ENCODE measurements at regions not wholly inside any gene's neighbourhood (a gene's known extent, or its start where the extent isn't known, plus 50 kb on each side); places are given as distances from the start of the nearest gene placed in this dataset.
"Not testable (repeated sequence)": the region's sequence is repeated elsewhere in the genome, so short reads cannot be mapped to it uniquely, and the experiment has no call there.

DNA sequence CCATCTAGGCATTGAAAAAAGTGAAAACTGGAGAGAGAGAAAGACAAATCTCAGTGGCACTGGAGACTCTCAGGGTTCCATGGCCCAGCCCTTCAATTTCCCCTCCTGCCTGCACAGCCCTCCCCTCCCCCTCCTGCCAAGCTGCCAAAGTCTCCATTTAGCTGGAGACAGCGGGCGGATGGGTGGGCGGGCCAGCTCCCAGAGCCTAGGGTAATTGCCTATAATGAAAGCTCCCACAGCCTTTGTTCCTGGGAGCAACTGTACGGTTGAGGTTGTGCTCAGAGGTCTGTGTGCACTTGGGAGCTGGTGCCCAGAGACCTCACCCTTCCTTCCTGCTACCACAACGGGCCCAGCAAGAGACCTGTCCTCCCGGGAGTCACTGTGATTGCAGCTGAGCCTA lies 89.6 kb downstream of the NAV1 start:
- ATAC-seq: no peak
- Mint-ChIP-seq H3K9me3 (no peaks in the 10 kb centered on the region), H3K27ac (peak overlapping the region in 1 of 2 donors; percentile 19), H3K36me3 (no peaks in the 10 kb centered on the region)
- DNase-seq (ENCODE audit: low spot score in 2 of 2): no peak

- no peak for DNase-seq (ENCODE audit: low spot score in 2 of 2)
- no peak for ATAC-seq
- H3K36me3 Mint-ChIP-seq: no peaks in the 10 kb centered on the region
- H3K9me3 Mint-ChIP-seq: no peaks in the 10 kb centered on the region
- H3K27ac Mint-ChIP-seq: no peak overlapping the region
Observed at GRCh38 chr1:201630582-201630981, 91.7 kb downstream of the NAV1 start.

DNA sequence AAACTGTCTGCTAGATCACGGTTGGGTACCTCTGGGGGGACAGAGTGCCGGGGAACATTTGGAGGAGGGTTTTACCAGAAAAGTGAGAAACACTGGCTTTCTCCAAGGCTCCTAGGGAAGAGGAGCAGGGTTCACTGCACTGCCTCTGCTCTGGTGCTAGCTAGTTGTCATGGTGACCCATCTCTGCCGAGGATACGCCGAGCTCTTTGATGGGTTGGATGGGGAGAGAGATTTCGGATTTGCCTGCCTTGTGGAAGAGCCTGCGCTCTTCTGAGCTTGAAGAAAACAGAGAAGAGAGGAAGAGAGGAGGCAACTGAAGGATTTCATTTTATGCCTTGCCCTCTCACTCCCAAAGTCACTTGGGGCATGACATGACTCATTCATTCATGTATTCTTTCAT lies 92.1 kb downstream of the NAV1 start:
- ATAC-seq (no peak), DNase-seq (ENCODE audit: low spot score in 2 of 2) (no peak)
- no peaks in the 10 kb centered on the region for H3K9me3 Mint-ChIP-seq
- H3K36me3 Mint-ChIP-seq: no peaks in the 10 kb centered on the region
- H3K27ac Mint-ChIP-seq: no peak overlapping the region

- ATAC-seq (no peak), DNase-seq (ENCODE audit: low spot score in 2 of 2) (no peak)
- Mint-ChIP-seq H3K27ac (no peak overlapping the region), H3K9me3 (no peaks in the 10 kb centered on the region), H3K36me3 (no peaks in the 10 kb centered on the region)
Observed at GRCh38 chr1:201632364-201632952, 93.5 kb downstream of the NAV1 start.

DNA sequence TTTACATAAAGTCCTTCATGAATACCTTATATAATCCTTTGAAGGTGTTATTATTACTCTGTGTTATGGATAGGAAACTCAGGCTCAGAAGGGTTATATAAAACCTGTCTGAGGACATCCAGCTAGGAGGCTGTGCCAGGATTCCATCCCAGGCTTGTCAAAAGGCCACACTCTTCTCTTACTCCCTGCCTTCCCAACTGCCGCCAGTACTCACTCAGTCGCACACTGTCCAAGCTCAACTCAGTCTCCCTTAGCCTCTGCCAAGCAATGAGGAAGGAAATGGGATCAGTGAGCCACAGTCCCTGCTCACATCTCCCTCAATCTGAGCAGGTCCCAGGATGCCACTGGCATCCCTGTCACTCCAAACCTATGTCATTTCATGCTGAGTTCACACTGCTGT lies 94.4 kb downstream of the NAV1 start:
- DNase-seq (ENCODE audit: low spot score in 2 of 2) (no peak), ATAC-seq (no peak)
- Mint-ChIP-seq H3K27ac (no peak overlapping the region), H3K36me3 (no peaks in the 10 kb centered on the region), H3K9me3 (no peaks in the 10 kb centered on the region)

- no peaks in the 10 kb centered on the region for H3K9me3 Mint-ChIP-seq
- DNase-seq (ENCODE audit: low spot score in 2 of 2): no peak
- ATAC-seq: no peak
- H3K27ac Mint-ChIP-seq: no peak overlapping the region
- no peaks in the 10 kb centered on the region for H3K36me3 Mint-ChIP-seq
Observed at GRCh38 chr1:201633811-201634210, 94.9 kb downstream of the NAV1 start.

- ATAC-seq: no peak
- no peaks in the 10 kb centered on the region for H3K36me3 Mint-ChIP-seq
Observed at GRCh38 chr1:201634261-201634660, 95.3 kb downstream of the NAV1 start.

GRCh38 chr1:201636097-201636496 lies 97.2 kb downstream of the NAV1 start:
- Mint-ChIP-seq H3K36me3 (no peaks in the 10 kb centered on the region), H3K9me3 (no peaks in the 10 kb centered on the region), H3K27ac (no peak overlapping the region)
- DNase-seq (ENCODE audit: low spot score in 2 of 2): no peak
- no peak for ATAC-seq

More at GRCh38 chr1:201634261-201634660, 95.3 kb downstream of the NAV1 start:
- Mint-ChIP-seq H3K27ac (no peak overlapping the region), H3K9me3 (no peaks in the 10 kb centered on the region)
- DNase-seq (ENCODE audit: low spot score in 2 of 2): no peak

DNA sequence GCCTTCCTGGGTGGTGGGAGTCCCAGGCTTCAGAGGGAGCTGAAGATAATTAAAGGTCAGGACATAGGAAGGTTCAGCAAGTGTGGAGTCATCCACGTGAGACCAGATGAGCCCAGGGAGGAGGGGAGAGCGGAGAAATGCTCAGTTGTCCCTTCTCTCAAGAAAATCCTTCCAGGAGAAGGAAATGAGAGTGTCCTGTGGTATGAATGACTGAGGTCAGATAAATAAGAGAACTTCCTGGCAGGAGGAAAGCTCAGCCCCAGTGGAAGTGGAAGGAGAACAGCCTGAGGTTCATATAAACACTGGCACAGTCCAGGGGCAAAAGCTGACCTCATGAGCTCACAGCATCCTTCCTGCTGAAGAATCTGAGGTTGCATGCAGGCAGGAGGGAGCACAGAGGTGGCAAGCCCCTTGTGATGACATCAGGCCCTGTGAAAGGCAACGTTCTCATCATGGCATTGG lies 97.6 kb downstream of the NAV1 start:
- Mint-ChIP-seq H3K36me3 (no peaks in the 10 kb centered on the region), H3K27ac (no peak overlapping the region), H3K9me3 (no peaks in the 10 kb centered on the region)
- ATAC-seq: no peak
- DNase-seq (ENCODE audit: low spot score in 2 of 2): no peak

DNA sequence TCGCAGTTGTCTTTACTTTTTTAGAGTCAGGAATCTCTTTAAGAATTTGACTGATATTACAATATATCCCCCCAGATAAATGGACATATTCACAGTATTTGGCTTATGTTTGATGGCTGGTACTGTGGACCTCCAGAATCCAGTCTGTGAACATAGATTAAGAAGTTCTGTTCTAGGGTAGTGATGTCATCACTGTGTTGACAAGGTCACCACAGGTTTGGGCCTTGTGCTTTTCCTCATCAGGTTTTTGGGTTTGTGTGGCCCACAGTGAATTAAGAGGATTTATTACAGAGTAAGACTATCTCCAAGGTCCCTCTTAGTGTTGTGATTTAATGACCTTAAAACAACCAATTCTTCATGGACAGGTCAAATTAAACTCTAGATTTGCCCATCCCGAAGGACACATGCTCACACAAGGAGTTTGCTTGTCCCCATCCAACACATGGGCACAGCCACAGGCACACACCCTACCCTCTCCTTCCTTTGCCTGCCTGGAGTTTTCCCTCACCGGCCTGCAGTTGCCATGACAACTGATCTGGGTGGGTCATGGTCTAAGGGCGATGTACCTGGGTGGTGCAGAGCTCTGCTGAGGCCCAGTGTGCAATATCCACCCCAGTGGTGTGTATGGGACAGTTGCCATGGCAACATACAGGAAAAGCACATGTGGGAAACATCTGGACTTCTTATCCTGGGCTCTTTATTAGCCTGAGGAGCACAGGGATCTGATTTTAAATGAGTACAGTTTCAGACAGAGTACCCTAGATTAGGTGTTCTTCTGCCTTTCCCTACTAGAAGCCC lies 98.6 kb downstream of the NAV1 start:
- Mint-ChIP-seq H3K36me3 (no peaks in the 10 kb centered on the region), H3K27ac (no peak overlapping the region), H3K9me3 (no peaks in the 10 kb centered on the region)
- DNase-seq (ENCODE audit: low spot score in 2 of 2) (no peak), ATAC-seq (no peak)

- no peaks in the 10 kb centered on the region for H3K36me3 Mint-ChIP-seq
- H3K9me3 Mint-ChIP-seq: no peaks in the 10 kb centered on the region
- H3K27ac Mint-ChIP-seq: no peak overlapping the region
- ATAC-seq (no peak), DNase-seq (ENCODE audit: low spot score in 2 of 2) (no peak)
Observed at GRCh38 chr1:201639391-201639790, 100.5 kb downstream of the NAV1 start.

GRCh38 chr1:201639826-201640225 lies 100.9 kb downstream of the NAV1 start:
- DNase-seq (ENCODE audit: low spot score in 2 of 2) (no peak), ATAC-seq (no peak)
- no peak overlapping the region for H3K27ac Mint-ChIP-seq
- H3K9me3 Mint-ChIP-seq: no peaks in the 10 kb centered on the region
- H3K36me3 Mint-ChIP-seq: no peaks in the 10 kb centered on the region

DNA sequence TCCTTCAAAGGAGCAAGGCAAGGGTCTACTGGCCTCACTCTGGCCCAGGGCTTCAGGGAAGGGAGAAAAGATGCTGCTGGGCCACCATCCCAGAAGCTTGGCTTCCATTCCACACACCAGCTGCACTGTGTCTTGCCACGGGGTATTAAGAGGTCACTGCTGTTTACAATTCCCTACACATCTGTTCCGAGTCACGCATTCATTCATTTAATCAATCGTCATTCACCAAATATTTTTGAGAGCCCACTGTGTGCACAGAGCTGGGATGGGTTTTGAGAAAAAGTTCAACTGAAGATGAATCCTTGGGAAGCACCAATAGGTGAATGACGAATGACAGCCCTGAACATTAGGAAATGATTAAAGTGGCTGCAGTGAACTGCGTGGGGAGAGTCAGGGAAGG lies 101.7 kb downstream of the NAV1 start:
- Mint-ChIP-seq H3K27ac (no peak overlapping the region), H3K9me3 (no peaks in the 10 kb centered on the region), H3K36me3 (no peaks in the 10 kb centered on the region)
- DNase-seq (ENCODE audit: low spot score in 2 of 2) (no peak), ATAC-seq (no peak)

- ATAC-seq (no peak), DNase-seq (ENCODE audit: low spot score in 2 of 2) (no peak)
- H3K36me3 Mint-ChIP-seq: no peaks in the 10 kb centered on the region
- H3K27ac Mint-ChIP-seq: no peak overlapping the region
- no peaks in the 10 kb centered on the region for H3K9me3 Mint-ChIP-seq
Observed at GRCh38 chr1:201641524-201642253, 102.8 kb downstream of the NAV1 start.

- Mint-ChIP-seq H3K36me3 (no peaks in the 10 kb centered on the region), H3K27ac (no peak overlapping the region), H3K9me3 (no peaks in the 10 kb centered on the region)
- DNase-seq (ENCODE audit: low spot score in 2 of 2) (no peak), ATAC-seq (no peak)
Observed at GRCh38 chr1:201643835-201644104, 104.8 kb downstream of the NAV1 start.

GRCh38 chr1:201644197-201644596 lies 105.3 kb downstream of the NAV1 start:
- no peak overlapping the region for H3K27ac Mint-ChIP-seq
- DNase-seq (ENCODE audit: low spot score in 2 of 2): no peak
- no peaks in the 10 kb centered on the region for H3K36me3 Mint-ChIP-seq
- no peak for ATAC-seq
- H3K9me3 Mint-ChIP-seq: no peaks in the 10 kb centered on the region

- not testable (repeated sequence) for ATAC-seq; H3K27ac Mint-ChIP-seq; H3K36me3 Mint-ChIP-seq; DNase-seq (ENCODE audit: low spot score in 2 of 2); H3K9me3 Mint-ChIP-seq
Observed at GRCh38 chr1:201645000-201645399, 106.1 kb downstream of the NAV1 start.

DNA sequence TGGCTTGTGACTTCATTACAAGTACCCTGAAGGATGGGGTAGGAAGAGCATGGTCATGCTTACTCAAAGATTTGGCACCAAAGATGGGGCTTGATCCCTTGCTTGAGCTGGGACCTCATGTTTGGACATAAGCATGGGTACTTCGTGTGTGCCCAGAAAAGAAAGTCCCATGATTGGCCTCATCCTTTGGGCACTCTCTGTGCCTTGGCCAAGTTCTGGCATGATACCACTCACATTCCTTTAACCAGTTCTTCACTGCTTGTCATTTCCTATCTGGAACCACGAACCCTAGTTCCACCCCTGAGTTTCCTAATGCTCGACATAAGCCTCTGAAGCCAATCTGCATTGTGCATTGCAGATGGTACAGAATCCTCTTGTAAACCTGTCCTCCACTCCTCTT lies 107.0 kb downstream of the NAV1 start:
- Mint-ChIP-seq H3K9me3 (no peaks in the 10 kb centered on the region), H3K27ac (no peak overlapping the region), H3K36me3 (no peaks in the 10 kb centered on the region)
- no peak for DNase-seq (ENCODE audit: low spot score in 2 of 2)
- ATAC-seq: no peak

Measured in activated naive CD4-positive, alpha-beta T cell treated with anti-CD3 and anti-CD28 coated beads, Interleukin-2, amount 50 U/mL, for 72 hours (primary cell).